ENCODE measurements at regions not wholly inside any gene's neighbourhood (a gene's known extent, or its start where the extent isn't known, plus 50 kb on each side); places are given as distances from the start of the nearest gene placed in this dataset.

DNA sequence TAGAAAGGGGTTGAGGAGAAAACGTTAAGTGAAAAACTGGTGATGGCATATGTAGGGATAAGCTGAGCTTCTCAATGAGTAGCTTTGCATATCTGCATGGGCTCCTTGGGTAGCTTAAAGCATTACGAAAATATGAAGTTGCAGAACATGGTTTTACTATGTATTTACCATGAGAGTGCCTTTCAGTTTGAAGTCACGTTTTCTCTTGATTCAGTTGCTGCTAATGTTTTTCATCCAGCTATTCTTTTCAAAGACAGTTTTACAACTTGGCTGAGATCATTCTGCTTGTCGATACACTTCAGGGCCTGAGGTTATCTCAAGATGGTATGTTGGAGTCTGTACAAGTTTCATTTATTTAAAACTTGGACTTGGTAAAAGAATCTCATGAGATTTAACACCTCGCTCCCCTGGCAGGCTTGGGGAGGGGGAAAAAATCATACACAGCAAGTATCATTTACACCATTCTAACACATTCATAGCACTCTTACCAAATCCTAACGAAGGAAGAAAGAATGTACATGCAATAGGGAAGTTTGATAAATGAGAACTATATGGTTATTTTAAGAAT is 103.3 kb upstream of the CMC1 start:
- TF ChIP-seq, protein P1, sequence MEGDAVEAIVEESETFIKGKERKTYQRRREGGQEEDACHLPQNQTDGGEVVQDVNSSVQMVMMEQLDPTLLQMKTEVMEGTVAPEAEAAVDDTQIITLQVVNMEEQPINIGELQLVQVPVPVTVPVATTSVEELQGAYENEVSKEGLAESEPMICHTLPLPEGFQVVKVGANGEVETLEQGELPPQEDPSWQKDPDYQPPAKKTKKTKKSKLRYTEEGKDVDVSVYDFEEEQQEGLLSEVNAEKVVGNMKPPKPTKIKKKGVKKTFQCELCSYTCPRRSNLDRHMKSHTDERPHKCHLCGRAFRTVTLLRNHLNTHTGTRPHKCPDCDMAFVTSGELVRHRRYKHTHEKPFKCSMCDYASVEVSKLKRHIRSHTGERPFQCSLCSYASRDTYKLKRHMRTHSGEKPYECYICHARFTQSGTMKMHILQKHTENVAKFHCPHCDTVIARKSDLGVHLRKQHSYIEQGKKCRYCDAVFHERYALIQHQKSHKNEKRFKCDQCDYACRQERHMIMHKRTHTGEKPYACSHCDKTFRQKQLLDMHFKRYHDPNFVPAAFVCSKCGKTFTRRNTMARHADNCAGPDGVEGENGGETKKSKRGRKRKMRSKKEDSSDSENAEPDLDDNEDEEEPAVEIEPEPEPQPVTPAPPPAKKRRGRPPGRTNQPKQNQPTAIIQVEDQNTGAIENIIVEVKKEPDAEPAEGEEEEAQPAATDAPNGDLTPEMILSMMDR (IDR thresholded peaks at IDR 0.05; ENCODE audit: poor library complexity) = no peak
- no peak for TF ChIP-seq EZH2 (IDR thresholded peaks at IDR 0.05; ENCODE audit: borderline replicate concordance)

All from hepatocyte (in vitro differentiated cells).